HG02642 (cell line): ENCODE measurements at regions not wholly inside any gene's neighbourhood (a gene's known extent, or its start where the extent isn't known, plus 50 kb on each side); places are given as distances from the start of the nearest gene placed in this dataset.

Source experiments
- ATAC-seq: cut with Tn5 transposase; IDR thresholded peaks from one replicate; pipeline ENCODE4 v1.9.1; 2021; ENCODE audit warnings: mild to moderate bottlenecking; ENCODE audit not compliant: unreplicated experiment, poor library complexity

- no peak for ATAC-seq
These were observed 908.3 kb downstream of the TUSC7 start for GRCh38 chr3:117617906-117618305.

DNA sequence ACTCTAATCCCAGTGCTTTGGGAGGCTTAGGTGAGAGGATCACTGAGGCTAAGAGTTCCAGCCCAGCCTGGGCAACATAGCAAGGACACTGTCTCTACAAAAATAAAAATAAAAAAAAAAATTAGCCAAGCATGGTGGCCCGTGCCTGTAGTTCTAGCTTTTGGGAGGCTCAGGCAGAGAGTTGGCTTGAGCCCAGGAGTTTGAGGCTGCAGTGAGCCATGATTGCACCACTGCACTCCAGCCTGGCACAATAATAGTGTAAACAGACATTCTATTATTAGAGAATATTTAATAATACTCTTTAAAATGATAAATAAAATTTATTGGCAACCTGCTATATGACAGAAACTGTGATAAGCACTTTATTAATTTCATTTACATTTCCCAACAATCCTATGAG lies 908.9 kb downstream of the TUSC7 start:
- ATAC-seq = no peak

DNA sequence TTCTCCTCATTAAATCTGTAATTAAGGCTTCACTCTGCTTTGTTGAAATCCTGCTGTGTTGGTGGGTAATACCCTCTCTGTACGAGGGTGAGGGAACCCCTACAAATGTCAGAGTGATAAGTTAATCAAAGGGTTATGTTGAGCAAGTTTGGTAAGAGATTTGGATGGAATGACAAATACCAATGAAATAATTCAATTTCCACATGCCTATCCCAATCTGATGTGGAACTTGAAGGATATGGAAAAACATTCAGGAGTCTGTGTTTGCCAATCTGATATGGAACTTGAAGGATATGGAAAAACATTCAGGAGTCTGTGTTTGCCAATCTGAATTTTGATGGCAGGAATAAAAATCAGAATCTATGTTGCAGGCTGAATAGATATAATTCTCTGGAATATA lies 910.2 kb downstream of the TUSC7 start:
- ATAC-seq = no peak

- no peak for ATAC-seq
These were observed 912.7 kb downstream of the TUSC7 start for GRCh38 chr3:117622171-117622841.

GRCh38 chr3:117624424-117624823 lies 914.8 kb downstream of the TUSC7 start:
- no peak for ATAC-seq

- no peak for ATAC-seq
These were observed 915.6 kb downstream of the TUSC7 start for GRCh38 chr3:117625174-117625573.

- no peak for ATAC-seq
These were observed 917.0 kb downstream of the TUSC7 start for GRCh38 chr3:117626577-117626976.

DNA sequence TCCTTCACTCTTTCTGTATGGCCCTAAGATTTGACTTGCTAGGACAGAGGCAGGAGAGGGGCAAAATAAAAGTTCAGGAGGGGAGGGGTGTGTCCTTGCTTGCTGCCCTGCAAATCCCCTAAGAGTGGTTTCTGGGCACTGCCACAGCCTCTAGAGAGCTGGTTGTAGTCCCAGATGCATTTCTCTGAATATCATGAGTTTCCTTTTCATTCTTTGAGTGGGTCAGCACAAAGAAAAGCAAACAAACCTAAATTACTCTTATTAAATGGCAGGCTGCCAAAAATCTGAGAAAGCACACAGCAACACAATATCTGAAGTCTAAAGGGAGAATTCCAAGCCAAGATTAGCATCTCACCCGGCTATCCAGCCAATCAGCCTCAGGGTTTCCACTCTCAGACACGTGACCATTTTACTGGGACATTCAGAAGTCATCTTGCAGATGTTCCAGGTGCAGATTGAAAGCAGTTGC lies 919.3 kb downstream of the TUSC7 start:
- no peak for ATAC-seq

DNA sequence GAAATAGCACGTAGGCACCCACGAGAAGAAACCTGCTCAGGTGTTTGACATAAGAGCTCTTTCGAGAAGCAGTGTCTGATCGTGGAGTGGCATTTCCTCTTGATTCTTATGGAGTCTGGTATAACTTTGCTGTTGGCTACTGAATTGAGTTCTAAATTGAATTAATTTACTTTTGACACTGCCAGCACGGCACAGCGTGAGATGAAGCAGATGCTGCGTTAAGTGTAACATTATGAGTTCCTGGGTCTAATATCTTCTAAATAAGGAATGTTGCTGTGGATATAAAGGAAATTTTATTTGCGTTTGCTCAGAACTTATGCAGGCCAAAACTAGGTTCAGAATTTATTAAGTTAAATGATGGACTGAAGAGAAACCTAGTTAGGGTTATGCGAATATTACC lies 919.9 kb downstream of the TUSC7 start:
- no peak for ATAC-seq

- ATAC-seq = peak; percentile 61
These were observed 920.9 kb downstream of the TUSC7 start for GRCh38 chr3:117630469-117630868.

GRCh38 chr3:117630885-117631284 lies 921.3 kb downstream of the TUSC7 start:
- ATAC-seq = no peak

GRCh38 chr3:117631781-117632180 lies 922.2 kb downstream of the TUSC7 start:
- ATAC-seq = no peak

DNA sequence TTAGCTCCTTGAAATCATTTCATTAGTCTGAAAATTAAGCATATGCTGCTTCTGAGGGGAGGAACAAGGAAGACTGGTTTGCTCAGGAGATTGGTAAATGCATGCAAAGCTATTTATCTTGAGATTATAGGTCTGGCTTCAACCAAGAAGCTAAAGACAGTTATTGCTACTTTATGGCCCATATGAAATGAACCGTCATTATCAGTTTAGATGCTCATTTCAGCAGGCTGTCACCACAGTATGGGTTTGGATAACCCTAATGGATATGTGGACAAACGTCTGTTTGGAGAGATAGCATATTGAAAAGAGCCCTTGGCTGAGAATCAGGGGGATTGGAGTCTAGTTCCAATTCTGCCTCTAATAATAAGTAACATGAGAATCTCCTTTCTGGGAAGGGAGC lies 922.6 kb downstream of the TUSC7 start:
- no peak for ATAC-seq

GRCh38 chr3:117633207-117633606 lies 923.6 kb downstream of the TUSC7 start:
- peak; percentile 40 for ATAC-seq

GRCh38 chr3:117637666-117638065 lies 928.1 kb downstream of the TUSC7 start:
- ATAC-seq = no peak

GRCh38 chr3:117644203-117644602 lies 934.6 kb downstream of the TUSC7 start:
- ATAC-seq = no peak

- no peak for ATAC-seq
These were observed 936.1 kb downstream of the TUSC7 start for GRCh38 chr3:117645561-117646242.

DNA sequence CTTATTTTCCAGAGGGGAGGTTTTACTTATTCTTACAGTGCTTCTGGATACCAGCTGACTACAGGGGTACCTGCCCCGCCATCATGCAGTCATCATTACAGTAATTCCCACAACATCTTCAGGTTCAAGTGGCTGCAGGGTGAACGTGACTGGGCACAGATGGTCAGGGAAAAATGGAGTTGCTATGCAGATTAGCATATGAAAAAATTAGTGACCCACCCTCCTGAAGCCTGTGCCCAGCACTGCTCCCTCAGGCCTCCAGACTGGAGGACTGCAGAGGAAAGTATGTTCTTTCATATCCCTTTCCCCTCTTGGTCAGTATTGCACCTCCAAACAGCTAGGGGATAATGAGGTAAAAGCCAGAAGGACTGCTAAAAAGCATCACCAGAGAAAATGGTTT lies 937.9 kb downstream of the TUSC7 start:
- ATAC-seq = no peak

DNA sequence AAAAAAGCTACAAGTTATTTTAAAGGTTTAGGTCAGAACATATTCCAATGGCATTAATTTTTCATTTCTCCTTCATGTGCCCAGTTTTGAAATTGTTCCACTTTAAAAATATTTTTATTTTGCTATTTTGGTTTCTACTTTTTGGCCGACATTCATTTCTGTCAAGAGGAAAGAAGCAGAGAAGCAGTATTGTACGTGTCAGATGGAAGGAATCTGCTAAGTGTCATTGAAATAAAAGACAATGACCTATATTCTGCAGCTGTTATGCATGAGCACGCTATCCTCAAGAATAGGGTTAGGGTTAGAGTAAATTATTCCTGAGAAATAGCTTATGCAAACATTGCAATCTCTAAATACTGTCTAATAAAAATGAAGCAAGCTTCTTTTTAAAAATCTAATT lies 941.7 kb downstream of the TUSC7 start:
- no peak for ATAC-seq

- ATAC-seq = no peak
These were observed 946.8 kb downstream of the TUSC7 start for GRCh38 chr3:117656391-117656790.

GRCh38 chr3:117657278-117657677 lies 947.7 kb downstream of the TUSC7 start:
- ATAC-seq = no peak
